HEK293 (cell line): ENCODE measurements at regions not wholly inside any gene's neighbourhood (a gene's known extent, or its start where the extent isn't known, plus 50 kb on each side); places are given as distances from the start of the nearest gene placed in this dataset.

Source experiments
- CTCF ChIA-PET: fragments of 350-600 bp; formaldehyde crosslinking; extraction: SDS; loops from one replicate; lab custom pipeline; 2021; ENCODE audit warnings: antibody characterized with exemption; lab: Yijun Ruan, JAX
- POLR2A ChIA-PET: fragments of 300-600 bp; formaldehyde crosslinking; extraction: SDS; loops from one replicate; lab custom pipeline; 2020; ENCODE audit warnings: antibody characterized with exemption, inconsistent platforms; lab: Yijun Ruan, JAX
- H3K27ac ChIP-seq: fragments of 200-500 bp; sonication (Bioruptor generic); 2 replicates; pipeline ENCODE4 v1.5.1; 2014; ENCODE audit warnings: low read depth, low read length, control low read depth, inconsistent platforms; ENCODE audit errors: extremely low read depth
- H3K36me3 ChIP-seq, 2 experiments: fragments of 200-500 bp in 1 of 2; sonication (Bioruptor generic) in 1 of 2; 1 replicate in 1 of 2; 2 replicates in 1 of 2; pipeline ENCODE4 v1.5.1; 2014 to 2017; ENCODE audit warnings: inconsistent platforms in 2 of 2, low read length in 2 of 2; ENCODE audit not compliant: control insufficient read depth in 2 of 2, insufficient read depth in 1 of 2
- H3K4me1 ChIP-seq: fragments of 200-500 bp; sonication (Bioruptor generic); 2 replicates; pipeline ENCODE4 v1.5.1; 2014; ENCODE audit warnings: mild to moderate bottlenecking, low read length, inconsistent platforms; ENCODE audit not compliant: control insufficient read depth, insufficient read depth
- H3K4me3 ChIP-seq: 2 replicates; pipeline ENCODE4 v1.5.1; 2011; ENCODE audit warnings: low read depth, mild to moderate bottlenecking, control low read depth, low read length, moderate library complexity
- H3K9me3 ChIP-seq: fragments of 200-500 bp; sonication (Bioruptor generic); 2 replicates; pipeline ENCODE4 v1.5.1; 2014; ENCODE audit warnings: low read depth, low read length, inconsistent platforms; ENCODE audit not compliant: control insufficient read depth, insufficient read depth
- AEBP2 ChIP-seq: fragments of 450-650 bp; formaldehyde crosslinking; IDR thresholded peaks from 2 replicates; pipeline ENCODE4 v1.5.1; 2016; ENCODE audit warnings: missing biosample characterization, missing genetic modification characterization, borderline replicate concordance
- GLI4 ChIP-seq: fragments of 450-650 bp; formaldehyde crosslinking; IDR thresholded peaks from 2 replicates; pipeline ENCODE4 v1.5.1; 2016; ENCODE audit warnings: missing biosample characterization, missing genetic modification characterization
- HOXD13 ChIP-seq: sonication (generic); formaldehyde crosslinking; IDR thresholded peaks from 2 replicates; pipeline ENCODE4 v1.8.0; 2022; ENCODE audit warnings: missing genetic modification reagents, borderline replicate concordance
- KLF8 ChIP-seq: fragments of 450-650 bp; formaldehyde crosslinking; IDR thresholded peaks from 2 replicates; pipeline ENCODE4 v1.5.1; 2016; ENCODE audit warnings: missing biosample characterization, missing genetic modification characterization
- MYNN ChIP-seq: fragments of 450-650 bp; formaldehyde crosslinking; IDR thresholded peaks from 2 replicates; pipeline ENCODE4 v1.5.1; 2016; ENCODE audit warnings: missing biosample characterization, missing genetic modification characterization, borderline replicate concordance
- OVOL3 ChIP-seq: fragments of 450-650 bp; formaldehyde crosslinking; IDR thresholded peaks from 2 replicates; pipeline ENCODE4 v1.5.1; 2016; ENCODE audit warnings: missing biosample characterization, missing genetic modification characterization
- PRDM2 ChIP-seq: fragments of 450-650 bp; formaldehyde crosslinking; IDR thresholded peaks from 2 replicates; pipeline ENCODE4 v1.5.1; 2016; ENCODE audit warnings: missing biosample characterization, missing genetic modification characterization, borderline replicate concordance
- TCF7L2 ChIP-seq: IDR thresholded peaks from 2 replicates; pipeline ENCODE4 v1.6.1; 2011; ENCODE audit warnings: low read depth, mild to moderate bottlenecking, inconsistent platforms, low read length, moderate library complexity, borderline replicate concordance
- TRIM28 ChIP-seq: IDR thresholded peaks from 2 replicates; pipeline ENCODE4 v1.6.1; 2011; ENCODE audit warnings: low read length, control low read depth, borderline replicate concordance
- ZFP41 ChIP-seq: fragments of 450-650 bp; formaldehyde crosslinking; IDR thresholded peaks from 2 replicates; pipeline ENCODE4 v1.5.1; 2016; ENCODE audit warnings: missing biosample characterization, missing genetic modification characterization, borderline replicate concordance
- ZNF155 ChIP-seq: fragments of 450-650 bp; formaldehyde crosslinking; IDR thresholded peaks from 2 replicates; pipeline ENCODE4 v1.5.1; 2016; ENCODE audit warnings: missing biosample characterization, missing genetic modification characterization
- ZNF184 ChIP-seq: fragments of 450-650 bp; IDR thresholded peaks from 2 replicates; pipeline ENCODE4 v1.5.1; 2018; ENCODE audit warnings: missing biosample characterization, mild to moderate bottlenecking, missing genetic modification characterization
- ZNF23 ChIP-seq: fragments of 450-650 bp; formaldehyde crosslinking; IDR thresholded peaks from 2 replicates; pipeline ENCODE4 v1.5.1; 2016; ENCODE audit warnings: missing biosample characterization, missing genetic modification characterization, borderline replicate concordance
- ZNF302 ChIP-seq: fragments of 450-650 bp; formaldehyde crosslinking; IDR thresholded peaks from 2 replicates; pipeline ENCODE4 v1.5.1; 2016; ENCODE audit warnings: missing biosample characterization, missing genetic modification characterization, low read depth
- ZNF341 ChIP-seq: fragments of 450-650 bp; formaldehyde crosslinking; IDR thresholded peaks from 2 replicates; pipeline ENCODE4; 2016; ENCODE audit warnings: low read depth, missing biosample characterization, missing genetic modification characterization
- ZNF549 ChIP-seq: fragments of 450-650 bp; IDR thresholded peaks from 2 replicates; pipeline ENCODE4 v1.5.1; 2018; ENCODE audit warnings: missing biosample characterization, missing genetic modification characterization, mild to moderate bottlenecking, inconsistent platforms, moderate library complexity
- ZNF558 ChIP-seq: fragments of 450-650 bp; formaldehyde crosslinking; IDR thresholded peaks from 2 replicates; pipeline ENCODE4 v1.5.1; 2016; ENCODE audit warnings: missing biosample characterization, missing genetic modification characterization
- ZNF621 ChIP-seq: fragments of 450-650 bp; formaldehyde crosslinking; IDR thresholded peaks from 2 replicates; pipeline ENCODE4 v1.5.1; 2017; ENCODE audit warnings: missing biosample characterization, missing genetic modification characterization
- ZNF707 ChIP-seq: fragments of 450-650 bp; formaldehyde crosslinking; IDR thresholded peaks from 2 replicates; pipeline ENCODE4 v1.5.1; 2016; ENCODE audit warnings: missing biosample characterization, missing genetic modification characterization
- ZNF747 ChIP-seq: fragments of 450-650 bp; formaldehyde crosslinking; IDR thresholded peaks from 2 replicates; pipeline ENCODE4 v1.5.1; 2016; ENCODE audit warnings: missing biosample characterization, missing genetic modification characterization
- TF ChIP-seq, protein P1 (sequence below): fragments of 450-650 bp; formaldehyde crosslinking; IDR thresholded peaks from 2 replicates; pipeline ENCODE4 v1.5.1; 2017; ENCODE audit warnings: missing biosample characterization, mild to moderate bottlenecking, missing genetic modification characterization, moderate library complexity
- TF ChIP-seq, protein P2 (sequence below): fragments of 450-650 bp; IDR thresholded peaks from 2 replicates; pipeline ENCODE4 v1.5.1; 2018; ENCODE audit warnings: missing biosample characterization, mild to moderate bottlenecking, missing genetic modification characterization

DNA sequence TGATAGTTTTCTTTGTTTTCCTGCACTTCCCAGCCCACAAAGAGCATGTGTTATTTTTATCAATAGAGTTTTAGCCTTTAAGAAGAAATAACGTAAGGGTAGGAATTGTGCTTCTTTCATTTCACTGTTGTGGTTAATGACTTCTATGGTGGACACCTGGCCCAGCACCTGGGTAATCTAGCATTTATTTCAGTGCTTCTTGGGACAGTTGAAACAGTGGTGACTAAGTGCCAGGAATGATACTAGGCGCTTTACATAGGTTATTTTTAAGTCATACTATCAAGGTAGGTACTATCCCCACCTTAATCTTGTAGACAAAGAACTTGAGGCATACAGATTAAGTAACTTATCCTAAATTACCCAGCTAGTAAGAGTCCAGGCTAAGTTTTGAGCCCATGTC, 243.8 kb downstream of the SOX2 start:
- Histone ChIP-seq H3K4me1 (no peaks in the 10 kb centered on the region), H3K9me3 (no peaks in the 10 kb centered on the region), H3K36me3 (no peaks in the 10 kb centered on the region), H3K27ac (no peak overlapping the region), H3K4me3 (no peak overlapping the region)
- ChIA-PET POLR2A (no interaction called here), CTCF (interaction anchor here (0.5 kb wide), 1 partner anchor 254 kb away, joined by 3 read pairs; no protein-coding TSS in a partner anchor)
- no peak for TF ChIP-seq MYNN (tag by site-specific recombination)
- TF ChIP-seq HOXD13 (CRISPR knock-in tag), result no peak
- no peak for TF ChIP-seq ZNF302 (tag by site-specific recombination)
- TF ChIP-seq ZNF747, result no peak
- TF ChIP-seq PRDM2 (tag by site-specific recombination), result no peak
- TF ChIP-seq, protein P1, sequence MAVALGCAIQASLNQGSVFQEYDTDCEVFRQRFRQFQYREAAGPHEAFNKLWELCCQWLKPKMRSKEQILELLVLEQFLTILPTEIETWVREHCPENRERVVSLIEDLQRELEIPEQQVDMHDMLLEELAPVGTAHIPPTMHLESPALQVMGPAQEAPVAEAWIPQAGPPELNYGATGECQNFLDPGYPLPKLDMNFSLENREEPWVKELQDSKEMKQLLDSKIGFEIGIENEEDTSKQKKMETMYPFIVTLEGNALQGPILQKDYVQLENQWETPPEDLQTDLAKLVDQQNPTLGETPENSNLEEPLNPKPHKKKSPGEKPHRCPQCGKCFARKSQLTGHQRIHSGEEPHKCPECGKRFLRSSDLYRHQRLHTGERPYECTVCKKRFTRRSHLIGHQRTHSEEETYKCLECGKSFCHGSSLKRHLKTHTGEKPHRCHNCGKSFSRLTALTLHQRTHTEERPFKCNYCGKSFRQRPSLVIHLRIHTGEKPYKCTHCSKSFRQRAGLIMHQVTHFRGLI, result no peak
- no peak for TF ChIP-seq TCF7L2
- no peak for TF ChIP-seq ZNF707 (tag by site-specific recombination)
- no peak for TF ChIP-seq ZNF23 (tag by site-specific recombination)
- TF ChIP-seq TRIM28, result no peak
- no peak for TF ChIP-seq AEBP2 (tag by site-specific recombination)
- TF ChIP-seq, protein P2, sequence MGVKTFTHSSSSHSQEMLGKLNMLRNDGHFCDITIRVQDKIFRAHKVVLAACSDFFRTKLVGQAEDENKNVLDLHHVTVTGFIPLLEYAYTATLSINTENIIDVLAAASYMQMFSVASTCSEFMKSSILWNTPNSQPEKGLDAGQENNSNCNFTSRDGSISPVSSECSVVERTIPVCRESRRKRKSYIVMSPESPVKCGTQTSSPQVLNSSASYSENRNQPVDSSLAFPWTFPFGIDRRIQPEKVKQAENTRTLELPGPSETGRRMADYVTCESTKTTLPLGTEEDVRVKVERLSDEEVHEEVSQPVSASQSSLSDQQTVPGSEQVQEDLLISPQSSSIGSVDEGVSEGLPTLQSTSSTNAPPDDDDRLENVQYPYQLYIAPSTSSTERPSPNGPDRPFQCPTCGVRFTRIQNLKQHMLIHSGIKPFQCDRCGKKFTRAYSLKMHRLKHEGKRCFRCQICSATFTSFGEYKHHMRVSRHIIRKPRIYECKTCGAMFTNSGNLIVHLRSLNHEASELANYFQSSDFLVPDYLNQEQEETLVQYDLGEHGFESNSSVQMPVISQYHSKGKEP, result no peak
- no peak for TF ChIP-seq ZNF558 (tag by site-specific recombination)
- no peak for TF ChIP-seq OVOL3 (tag by site-specific recombination)
- TF ChIP-seq GLI4 (tag by site-specific recombination), result no peak
- no peak for TF ChIP-seq ZNF621

DNA sequence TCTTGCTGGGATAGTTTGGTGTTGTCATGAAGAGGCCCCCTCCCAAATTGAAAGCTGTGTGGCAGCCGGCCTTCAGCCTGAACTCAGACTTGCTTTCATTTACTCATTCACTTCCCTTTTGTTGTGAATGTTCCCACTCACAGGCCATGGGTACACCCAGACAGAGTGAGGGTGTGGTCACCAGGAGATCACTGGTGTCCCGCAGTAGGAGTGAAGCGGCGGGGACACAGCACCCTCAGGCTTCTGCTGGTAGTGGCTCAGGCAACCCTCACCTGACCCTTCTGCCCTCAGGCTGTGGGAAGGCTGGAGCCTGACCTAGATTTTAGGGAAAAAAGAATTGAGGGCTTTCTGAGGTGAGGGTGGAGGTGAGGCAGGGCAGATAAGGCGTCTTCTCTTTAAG, 244.4 kb downstream of the SOX2 start:
- Histone ChIP-seq H3K4me3 (no peak overlapping the region), H3K36me3 (no peaks in the 10 kb centered on the region), H3K4me1 (no peaks in the 10 kb centered on the region), H3K9me3 (no peaks in the 10 kb centered on the region), H3K27ac (no peak overlapping the region)
- ChIA-PET CTCF (no interaction called here), POLR2A (no interaction called here)
- no peak for TF ChIP-seq KLF8 (tag by site-specific recombination)
- no peak for TF ChIP-seq ZNF341 (tag by site-specific recombination)
- TF ChIP-seq ZNF155 (tag by site-specific recombination), result no peak
- TF ChIP-seq ZFP41 (tag by site-specific recombination), result no peak
- no peak for TF ChIP-seq ZNF549 (tag by site-specific recombination)
- TF ChIP-seq, protein P2, result no peak
- TF ChIP-seq ZNF184 (tag by site-specific recombination), result no peak
